ENCODE measurements at regions not wholly inside any gene's neighbourhood (a gene's known extent, or its start where the extent isn't known, plus 50 kb on each side); places are given as distances from the start of the nearest gene placed in this dataset.

DNA sequence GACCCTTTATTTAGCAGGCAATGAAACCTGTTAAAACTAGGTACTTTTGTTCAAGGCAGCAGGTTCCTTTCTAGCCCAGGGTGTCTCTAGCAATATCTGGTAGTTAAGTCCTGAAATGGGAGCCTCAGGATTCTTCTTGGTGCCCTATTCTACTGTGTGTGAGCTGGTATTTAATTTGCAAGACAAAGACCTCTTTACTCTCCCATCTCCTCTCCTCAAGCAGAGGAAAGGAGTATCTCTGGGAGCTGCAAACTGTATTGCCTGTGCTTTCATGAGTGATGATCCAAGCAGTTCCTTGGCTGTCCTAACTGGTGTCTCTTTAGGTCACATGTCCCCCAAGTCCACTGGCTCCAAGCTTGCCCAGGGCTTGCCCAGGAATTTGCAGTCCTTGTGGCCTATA lies 188.2 kb downstream of the SI start:
- no peak for ATAC-seq

DNA sequence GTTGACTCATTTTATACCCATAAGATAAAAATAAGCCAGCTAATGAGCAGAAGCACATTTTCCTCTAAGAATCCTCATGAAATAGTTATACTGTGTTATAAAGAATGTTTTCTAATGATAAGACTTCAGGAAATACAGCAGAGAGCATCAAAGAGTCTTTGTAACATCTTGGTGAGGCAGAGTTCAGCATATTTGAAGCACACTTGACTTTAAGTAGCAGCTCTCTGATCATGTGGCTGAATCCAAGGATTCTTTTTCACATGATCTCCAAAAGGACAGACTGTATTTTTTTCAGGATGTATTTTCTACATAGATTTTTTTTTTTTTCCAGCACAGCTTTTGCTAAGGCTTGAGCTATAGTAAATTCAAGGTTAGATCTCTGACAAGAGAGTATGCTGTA lies 195.1 kb downstream of the SI start:
- peaks cover 0 to 10% (median 0%) of the 10 kb centered on the region in 3 donors for H3K9me3 ChIP-seq
- no peak overlapping the region for H3K4me3 ChIP-seq
- H3K27ac ChIP-seq: no peak overlapping the region
- no peaks in the 10 kb centered on the region for H3K36me3 ChIP-seq
- TF ChIP-seq POLR2A (IDR thresholded peaks at IDR 0.05) (no peak), EP300 (IDR thresholded peaks at IDR 0.05) (no peak), POLR2AphosphoS5 (IDR thresholded peaks at IDR 0.05) (no peak)
- TF ChIP-seq, protein P1, sequence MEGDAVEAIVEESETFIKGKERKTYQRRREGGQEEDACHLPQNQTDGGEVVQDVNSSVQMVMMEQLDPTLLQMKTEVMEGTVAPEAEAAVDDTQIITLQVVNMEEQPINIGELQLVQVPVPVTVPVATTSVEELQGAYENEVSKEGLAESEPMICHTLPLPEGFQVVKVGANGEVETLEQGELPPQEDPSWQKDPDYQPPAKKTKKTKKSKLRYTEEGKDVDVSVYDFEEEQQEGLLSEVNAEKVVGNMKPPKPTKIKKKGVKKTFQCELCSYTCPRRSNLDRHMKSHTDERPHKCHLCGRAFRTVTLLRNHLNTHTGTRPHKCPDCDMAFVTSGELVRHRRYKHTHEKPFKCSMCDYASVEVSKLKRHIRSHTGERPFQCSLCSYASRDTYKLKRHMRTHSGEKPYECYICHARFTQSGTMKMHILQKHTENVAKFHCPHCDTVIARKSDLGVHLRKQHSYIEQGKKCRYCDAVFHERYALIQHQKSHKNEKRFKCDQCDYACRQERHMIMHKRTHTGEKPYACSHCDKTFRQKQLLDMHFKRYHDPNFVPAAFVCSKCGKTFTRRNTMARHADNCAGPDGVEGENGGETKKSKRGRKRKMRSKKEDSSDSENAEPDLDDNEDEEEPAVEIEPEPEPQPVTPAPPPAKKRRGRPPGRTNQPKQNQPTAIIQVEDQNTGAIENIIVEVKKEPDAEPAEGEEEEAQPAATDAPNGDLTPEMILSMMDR (IDR thresholded peaks at IDR 0.05): no peak
- no peak for ATAC-seq
- no peaks in the 10 kb centered on the region for H3K27me3 ChIP-seq
- H3K4me1 ChIP-seq: no peaks in the 10 kb centered on the region

More for the DNA sequence above, 188.2 kb downstream of the SI start:
- peaks cover 0 to 16% (median 0%) of the 10 kb centered on the region in 3 donors for H3K9me3 ChIP-seq
- TF ChIP-seq EP300 (IDR thresholded peaks at IDR 0.05) (no peak), POLR2A (IDR thresholded peaks at IDR 0.05) (no peak), POLR2AphosphoS5 (IDR thresholded peaks at IDR 0.05) (no peak)
- TF ChIP-seq, protein P1 (IDR thresholded peaks at IDR 0.05): no peak
- H3K27me3 ChIP-seq: no peaks in the 10 kb centered on the region
- H3K36me3 ChIP-seq: no peaks in the 10 kb centered on the region
- H3K4me3 ChIP-seq: no peak overlapping the region
- no peak overlapping the region for H3K27ac ChIP-seq
- no peaks in the 10 kb centered on the region for H3K4me1 ChIP-seq

DNA sequence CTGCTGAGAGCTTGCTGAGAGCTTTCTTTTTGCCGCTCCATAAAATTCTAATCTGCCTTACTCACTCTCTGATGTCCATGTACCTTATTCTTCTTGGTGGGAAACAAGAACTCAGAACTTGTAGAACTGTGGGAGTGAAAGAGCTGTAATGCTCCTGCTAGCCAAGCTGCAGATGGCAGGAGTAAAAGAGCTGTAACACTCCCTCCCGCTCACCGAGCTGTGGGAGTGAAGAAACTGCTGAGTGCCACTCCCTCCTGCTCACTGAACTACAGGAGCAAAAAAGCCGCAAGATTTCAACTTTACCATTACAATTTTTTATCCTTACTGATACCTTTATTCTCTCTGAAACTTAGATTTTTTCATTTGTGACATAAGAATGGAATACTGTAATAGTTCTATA lies 199.1 kb downstream of the SI start:
- no peaks in the 10 kb centered on the region for H3K9me3 ChIP-seq
- no peaks in the 10 kb centered on the region for H3K36me3 ChIP-seq
- TF ChIP-seq EP300 (IDR thresholded peaks at IDR 0.05) (no peak), POLR2AphosphoS5 (IDR thresholded peaks at IDR 0.05) (no peak)
- TF ChIP-seq, protein P1 (IDR thresholded peaks at IDR 0.05): no peak
- no peak for ATAC-seq
- no peak overlapping the region for H3K4me3 ChIP-seq
- no peaks in the 10 kb centered on the region for H3K27me3 ChIP-seq
- H3K4me1 ChIP-seq: no peaks in the 10 kb centered on the region
- WGBS, 2 donors (ENCODE audit: low coverage in 1 of 2): 60 to 64% methylated on average over 4 of the region's 4 CpGs
- H3K27ac ChIP-seq: no peak overlapping the region

DNA sequence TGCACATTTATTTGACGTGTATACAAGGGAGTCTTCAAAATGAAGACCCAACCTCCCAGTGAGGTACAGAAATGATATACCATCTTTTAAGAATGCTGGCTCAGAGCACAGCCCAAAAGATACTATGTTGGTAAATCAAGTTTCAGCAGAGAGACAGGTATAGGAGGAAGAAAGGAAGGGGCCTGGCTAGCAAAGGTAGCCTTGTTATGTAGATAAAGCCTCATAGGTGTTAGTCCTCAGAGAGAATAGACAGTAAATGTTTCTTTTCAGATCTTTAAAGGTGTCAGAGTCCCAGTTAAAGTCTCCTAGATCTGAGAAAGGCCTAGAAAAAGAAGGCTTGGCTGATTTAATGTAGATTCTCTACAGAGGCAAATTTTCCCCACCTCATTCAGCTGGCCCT lies 213.8 kb downstream of the SI start:
- Histone ChIP-seq H3K9me3 (no peaks in the 10 kb centered on the region), H3K4me3 (no peak overlapping the region), H3K36me3 (no peaks in the 10 kb centered on the region), H3K27me3 (no peaks in the 10 kb centered on the region), H3K27ac (no peak overlapping the region), H3K4me1 (no peaks in the 10 kb centered on the region)
- 0 to 40% methylated on average over 1 of the region's 1 CpG for WGBS, 2 donors (ENCODE audit: low coverage in 1 of 2)
- ATAC-seq: no peak
- TF ChIP-seq EP300 (IDR thresholded peaks at IDR 0.05) (no peak), POLR2A (IDR thresholded peaks at IDR 0.05) (no peak), POLR2AphosphoS5 (IDR thresholded peaks at IDR 0.05) (no peak)
- TF ChIP-seq, protein P1 (IDR thresholded peaks at IDR 0.05): no peak

DNA sequence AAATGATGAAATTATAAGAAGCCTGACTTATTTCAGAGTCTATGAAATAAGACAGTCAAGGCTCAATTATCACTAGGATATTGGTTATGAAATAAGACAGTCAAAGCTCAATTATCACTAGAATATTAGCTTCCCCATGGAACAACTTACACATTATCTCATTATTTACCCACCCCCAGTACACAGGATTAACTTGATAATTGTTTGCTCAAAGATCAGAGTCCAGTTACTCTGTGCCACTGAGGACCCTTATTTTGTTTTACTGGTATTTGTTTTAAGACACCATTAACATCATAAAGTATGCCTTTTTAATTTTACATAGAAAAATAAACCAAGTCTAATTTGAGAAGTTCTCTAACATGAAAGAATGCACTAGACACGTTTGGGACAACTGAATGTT lies 225.4 kb downstream of the SI start:
- H3K9me3 ChIP-seq: no peaks in the 10 kb centered on the region
- whole genome bisulfite sequencing, 2 donors (ENCODE audit: low coverage in 1 of 2): 7 to 31% methylated on average over 1 of the region's 1 CpG
- no peak for ATAC-seq
- H3K4me1 ChIP-seq: no peaks in the 10 kb centered on the region
- no peaks in the 10 kb centered on the region for H3K36me3 ChIP-seq
- no peaks in the 10 kb centered on the region for H3K27me3 ChIP-seq
- no peak overlapping the region for H3K27ac ChIP-seq
- TF ChIP-seq POLR2A (IDR thresholded peaks at IDR 0.05): no peak
- TF ChIP-seq, protein P1 (IDR thresholded peaks at IDR 0.05): no peak
- TF ChIP-seq POLR2AphosphoS5 (IDR thresholded peaks at IDR 0.05): no peak
- no peak for TF ChIP-seq EP300 (IDR thresholded peaks at IDR 0.05)
- no peak overlapping the region for H3K4me3 ChIP-seq

Data from gastroesophageal sphincter (tissue), 4 donors.